Activated CD4-positive, alpha-beta T cell treated with anti-CD3 and anti-CD28 coated beads for 48 hours (primary cell): ENCODE measurements at regions not wholly inside any gene's neighbourhood (a gene's known extent, or its start where the extent isn't known, plus 50 kb on each side); places are given as distances from the start of the nearest gene placed in this dataset.

Experiments
- DNase-seq: peaks from one replicate; pipeline ENCODE4 v3.0.0-alpha.2; 2020

GRCh38 chrX:151476604-151477303 is 79.7 kb downstream of the VMA21 start:
- DNase-seq: no peak

GRCh38 chrX:151478058-151478457 is 81.1 kb downstream of the VMA21 start:
- no peak for DNase-seq

GRCh38 chrX:151488677-151489076 is 74.8 kb upstream of the PASD1 start:
- peak; percentile 15 for DNase-seq

- peak; percentile 9 for DNase-seq
These were observed 57.7 kb upstream of the PASD1 start for GRCh38 chrX:151505796-151506195.

- DNase-seq: no peak
These were observed 53.3 kb upstream of the PASD1 start for GRCh38 chrX:151510203-151510602.

GRCh38 chrX:151513472-151513871 is 50.0 kb upstream of the PASD1 start:
- DNase-seq: no peak
